BE2C (cell line): ENCODE measurements at regions not wholly inside any gene's neighbourhood (a gene's known extent, or its start where the extent isn't known, plus 50 kb on each side); places are given as distances from the start of the nearest gene placed in this dataset.
"Not testable (repeated sequence)": the region's sequence is repeated elsewhere in the genome, so short reads cannot be mapped to it uniquely, and the experiment has no call there.

ENCODE experiments used
- DNase-seq: peaks from one replicate; pipeline ENCODE4 v3.0.0-alpha.2; 2020
- H3K27me3 ChIP-seq: fragments of 250-450 bp; sonication (Bioruptor Pico); 2 replicates; pipeline ENCODE4 v1.5.1; 2020; ENCODE audit warnings: mild to moderate bottlenecking
- H3K36me3 ChIP-seq: fragments of 250-450 bp; sonication (Bioruptor Pico); 2 replicates; pipeline ENCODE4 v1.5.1; 2020; ENCODE audit warnings: mild to moderate bottlenecking
- H3K4me1 ChIP-seq: fragments of 250-450 bp; sonication (Bioruptor Pico); 2 replicates; pipeline ENCODE4 v1.5.1; 2020
- H3K4me3 ChIP-seq: 2 replicates; pipeline ENCODE4 v1.5.1; 2011; ENCODE audit warnings: low read depth, low read length
- H3K9me3 ChIP-seq: fragments of 250-450 bp; sonication (Bioruptor Pico); 2 replicates; pipeline ENCODE4 v1.5.1; 2020
- CTCF ChIP-seq: IDR thresholded peaks from 2 replicates; pipeline ENCODE4 v1.5.1; 2012; ENCODE audit warnings: mild to moderate bottlenecking, low read depth, low read length

DNA sequence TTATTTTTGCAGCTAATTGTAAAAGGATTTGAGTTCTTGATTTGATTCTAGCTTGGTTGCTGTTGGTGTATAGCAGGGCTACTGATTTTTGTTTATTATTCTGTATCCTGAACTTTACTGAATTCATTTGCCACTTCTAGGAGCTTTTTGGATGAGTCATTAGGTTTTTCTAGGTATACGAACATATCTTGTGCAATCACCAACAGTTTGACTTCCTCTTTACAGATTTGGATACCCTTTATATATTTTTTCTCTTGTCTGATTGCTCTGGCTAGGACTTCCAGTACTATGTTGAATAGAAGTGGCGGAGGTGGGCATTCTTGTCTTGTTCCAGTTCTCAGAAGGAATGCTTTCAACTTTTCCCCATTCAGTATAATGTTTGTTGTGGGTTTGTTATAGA is 210.8 kb downstream of the FGF10 start:
- Histone ChIP-seq H3K4me1 (no peaks in the 10 kb centered on the region), H3K9me3 (no peaks in the 10 kb centered on the region), H3K36me3 (no peaks in the 10 kb centered on the region), H3K27me3 (no peaks in the 10 kb centered on the region), H3K4me3 (no peak overlapping the region)
- no peak for DNase-seq
- no peak for TF ChIP-seq CTCF

- Histone ChIP-seq H3K4me1 (no peaks in the 10 kb centered on the region), H3K36me3 (no peaks in the 10 kb centered on the region), H3K4me3 (no peak overlapping the region), H3K9me3 (no peaks in the 10 kb centered on the region), H3K27me3 (no peaks in the 10 kb centered on the region)
- TF ChIP-seq CTCF, result no peak
- DNase-seq, result no peak
Observed at GRCh38 chr5:44167540-44167939, 221.7 kb downstream of the FGF10 start.

- no peaks in the 10 kb centered on the region for H3K27me3 ChIP-seq
- no peak for DNase-seq
- H3K9me3 ChIP-seq, result no peaks in the 10 kb centered on the region
- H3K4me3 ChIP-seq, result no peak overlapping the region
- no peak for TF ChIP-seq CTCF
- no peaks in the 10 kb centered on the region for H3K36me3 ChIP-seq
- H3K4me1 ChIP-seq, result no peaks in the 10 kb centered on the region
Observed at GRCh38 chr5:44160369-44160768, 228.9 kb downstream of the FGF10 start.

DNA sequence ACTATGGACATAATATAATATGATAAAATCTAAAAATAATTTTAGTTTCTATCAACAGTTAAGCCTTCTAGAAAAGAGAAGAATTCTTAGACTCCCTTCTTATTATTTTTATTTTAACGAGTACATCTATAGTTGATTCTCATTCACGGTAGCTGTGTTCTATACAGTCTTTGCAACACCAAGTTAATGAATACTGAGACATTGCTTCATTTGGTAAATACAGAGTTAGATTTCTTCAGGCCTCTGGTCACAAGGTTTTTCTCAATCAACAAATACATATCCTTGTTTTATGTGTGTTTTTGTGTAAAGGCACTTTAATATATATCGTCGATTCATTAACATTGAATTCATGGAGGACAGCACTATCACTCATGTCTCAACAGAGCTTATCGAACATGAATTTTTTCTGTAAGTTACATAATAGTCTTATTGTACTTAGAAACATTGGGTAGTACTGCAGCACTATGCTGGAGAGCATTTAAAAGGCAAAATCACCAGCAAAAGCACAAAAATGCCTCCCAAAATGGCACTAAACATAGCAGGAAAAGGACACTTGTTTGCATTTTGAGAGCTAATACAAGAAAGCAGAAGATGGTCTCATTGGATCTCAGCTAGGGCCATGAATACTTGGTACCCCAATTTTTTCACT is 239.0 kb downstream of the FGF10 start:
- Histone ChIP-seq H3K4me1 (no peaks in the 10 kb centered on the region), H3K4me3 (no peak overlapping the region), H3K27me3 (no peaks in the 10 kb centered on the region), H3K36me3 (no peaks in the 10 kb centered on the region), H3K9me3 (no peaks in the 10 kb centered on the region)
- no peak for DNase-seq
- TF ChIP-seq CTCF, result no peak

GRCh38 chr5:44117947-44118346 is 271.3 kb downstream of the FGF10 start:
- H3K27me3 ChIP-seq, H3K4me1 ChIP-seq, DNase-seq, H3K9me3 ChIP-seq, H3K4me3 ChIP-seq, H3K36me3 ChIP-seq: not testable (repeated sequence)

DNA sequence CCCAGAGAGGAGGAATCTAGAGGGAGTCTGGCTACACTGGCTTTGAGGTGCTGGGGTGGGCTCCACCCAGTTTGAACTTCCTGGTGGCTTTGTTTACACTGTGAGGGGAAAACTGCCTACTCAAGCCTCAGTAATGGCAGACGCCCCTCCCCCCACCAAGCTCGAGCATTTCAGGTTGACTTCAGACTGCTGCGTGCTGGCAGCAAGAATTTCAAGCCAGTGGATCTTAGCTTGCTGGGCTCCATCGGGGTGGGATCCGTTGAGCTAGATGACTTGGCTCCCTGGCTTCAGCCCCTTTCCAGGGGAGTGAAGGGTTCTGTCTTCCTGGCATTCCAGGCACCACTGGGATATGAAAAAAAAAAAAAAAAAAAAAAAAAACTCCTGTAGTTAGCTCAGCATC is 281.0 kb downstream of the FGF10 start:
- H3K4me1 ChIP-seq, H3K9me3 ChIP-seq, H3K36me3 ChIP-seq, DNase-seq, H3K4me3 ChIP-seq, H3K27me3 ChIP-seq: not testable (repeated sequence)

GRCh38 chr5:44099643-44100042 is 289.6 kb downstream of the FGF10 start:
- Histone ChIP-seq H3K4me1 (no peaks in the 10 kb centered on the region), H3K36me3 (no peaks in the 10 kb centered on the region), H3K9me3 (no peaks in the 10 kb centered on the region), H3K27me3 (no peaks in the 10 kb centered on the region), H3K4me3 (no peak overlapping the region)
- no peak for TF ChIP-seq CTCF
- DNase-seq, result no peak
